Adrenal gland (tissue), 5 donors: ENCODE measurements at regions not wholly inside any gene's neighbourhood (a gene's known extent, or its start where the extent isn't known, plus 50 kb on each side); places are given as distances from the start of the nearest gene placed in this dataset.

Experiments used
- CTCF ChIP-seq, 6 experiments: fragments of 450-650 bp in 4 of 6; fragments of 200-600 bp in 2 of 6; sonication (generic) in 1 of 6; IDR thresholded peaks; 1 replicate in 5 of 6; 2 replicates in 1 of 6; pipeline versions ENCODE4 v1.5.1 to v1.8.0; 2016 to 2021; ENCODE audit warnings: antibody characterized with exemption in 6 of 6, mild to moderate bottlenecking in 2 of 6, moderate library complexity in 1 of 6
- POLR2A ChIP-seq, 2 donors: fragments of 450-650 bp; IDR thresholded peaks; one replicate each; pipeline ENCODE4 v1.6.1; 2017; ENCODE audit warnings: antibody characterized with exemption in 2 of 2, mild to moderate bottlenecking in 2 of 2, moderate library complexity in 1 of 2
- donor health status: DM: no; HTN: no; CAD: no.

- TF ChIP-seq CTCF (IDR thresholded peaks at IDR 0.05) (no peak), POLR2A (IDR thresholded peaks at IDR 0.05) (no peak)
Measured at GRCh38 chr1:241413974-241414373, 57.0 kb upstream of the RGS7 start.
